Epithelial cell of prostate (primary cell): ENCODE measurements at regions not wholly inside any gene's neighbourhood (a gene's known extent, or its start where the extent isn't known, plus 50 kb on each side); places are given as distances from the start of the nearest gene placed in this dataset.

Experiments used
- DNase-seq: peaks from one replicate; pipeline ENCODE4 v3.0.0-alpha.2; 2011; ENCODE audit warnings: low read depth, low spot score
- H3K27ac ChIP-seq: fragments of 450-650 bp; 2 replicates; pipeline ENCODE4 v1.5.1; 2017; ENCODE audit warnings: mild to moderate bottlenecking

- DNase-seq, result no peak
- H3K27ac ChIP-seq, result no peak overlapping the region
These were observed 118.8 kb downstream of the MTX3 start for GRCh38 chr5:79872291-79872690.

- no peak overlapping the region for H3K27ac ChIP-seq
These were observed 119.5 kb downstream of the MTX3 start for GRCh38 chr5:79871364-79872120.

GRCh38 chr5:79868163-79868670, 122.8 kb downstream of the MTX3 start:
- no peak for DNase-seq
- H3K27ac ChIP-seq, result no peak overlapping the region

More at GRCh38 chr5:79871364-79872120, 119.5 kb downstream of the MTX3 start:
- DNase-seq, result no peak

GRCh38 chr5:79865579-79865978, 125.5 kb downstream of the MTX3 start:
- no peak overlapping the region for H3K27ac ChIP-seq

GRCh38 chr5:79864364-79864763, 126.7 kb downstream of the MTX3 start:
- no peak overlapping the region for H3K27ac ChIP-seq
- no peak for DNase-seq

More at GRCh38 chr5:79865579-79865978, 125.5 kb downstream of the MTX3 start:
- no peak for DNase-seq

GRCh38 chr5:79859588-79859987, 131.5 kb downstream of the MTX3 start:
- DNase-seq, result no peak
- no peak overlapping the region for H3K27ac ChIP-seq

GRCh38 chr5:79858410-79858723, 132.7 kb downstream of the MTX3 start:
- no peak for DNase-seq
- no peak overlapping the region for H3K27ac ChIP-seq

- no peak overlapping the region for H3K27ac ChIP-seq
- no peak for DNase-seq
These were observed 133.2 kb downstream of the MTX3 start for GRCh38 chr5:79857714-79858409.

GRCh38 chr5:79856456-79857055, 134.5 kb downstream of the MTX3 start:
- no peak overlapping the region for H3K27ac ChIP-seq
- no peak for DNase-seq

GRCh38 chr5:79853676-79854418, 137.2 kb downstream of the MTX3 start:
- peak; percentile 58 for DNase-seq
- H3K27ac ChIP-seq, result no peak overlapping the region

- no peak overlapping the region for H3K27ac ChIP-seq
- DNase-seq, result no peak
These were observed 138.0 kb downstream of the MTX3 start for GRCh38 chr5:79853028-79853427.

GRCh38 chr5:79851391-79851863, 139.6 kb downstream of the MTX3 start:
- no peak overlapping the region for H3K27ac ChIP-seq
- DNase-seq, result no peak

GRCh38 chr5:79850941-79851340, 140.1 kb downstream of the MTX3 start:
- DNase-seq, result no peak
- no peak overlapping the region for H3K27ac ChIP-seq

- H3K27ac ChIP-seq, result no peak overlapping the region
- DNase-seq, result no peak
These were observed 140.7 kb downstream of the MTX3 start for GRCh38 chr5:79850316-79850822.

GRCh38 chr5:79849486-79850315, 141.4 kb downstream of the MTX3 start:
- H3K27ac ChIP-seq, result no peak overlapping the region
- DNase-seq, result no peak
